Kidney (tissue), 13 donors: ENCODE measurements at regions not wholly inside any gene's neighbourhood (a gene's known extent, or its start where the extent isn't known, plus 50 kb on each side); places are given as distances from the start of the nearest gene placed in this dataset.

Experiments used
- DNase-seq, 5 donors: peaks; one replicate each; pipeline ENCODE4 v3.0.0-alpha.2; 2013 to 2020
- FAIRE-seq: peaks from 2 replicates; lab custom pipeline; 2012; peaks lifted over from hg19 to GRCh38; lab: Jason Lieb, UNC
- H3K27ac ChIP-seq, 2 donors: one replicate each; pipeline ENCODE4 v1.7.0; 2013; ENCODE audit warnings: low read depth in 2 of 2, low read length in 2 of 2, inconsistent platforms in 1 of 2
- H3K27me3 ChIP-seq: one replicate; pipeline ENCODE4 v1.7.1; 2013; ENCODE audit warnings: low read length, inconsistent platforms; ENCODE audit not compliant: control insufficient read depth, insufficient read depth
- H3K36me3 ChIP-seq, 3 donors: one replicate each; pipeline versions ENCODE4 v1.7.0 to v1.7.1; 2013; ENCODE audit warnings: low read length in 3 of 3, control low read depth in 1 of 3, inconsistent platforms in 1 of 3; ENCODE audit not compliant: insufficient read depth in 3 of 3, control insufficient read depth in 2 of 3
- H3K4me1 ChIP-seq, 3 donors: one replicate each; pipeline versions ENCODE4 v1.7.0 to v1.7.1; 2013; ENCODE audit warnings: low read length in 3 of 3, inconsistent platforms in 1 of 3, low read depth in 1 of 3; ENCODE audit not compliant: control insufficient read depth in 2 of 3, insufficient read depth in 2 of 3
- H3K4me3 ChIP-seq, 3 donors: one replicate each; pipeline versions ENCODE4 v1.7.0 to v1.8.1; 2013; ENCODE audit warnings: low read length in 3 of 3, control low read depth in 1 of 3, inconsistent platforms in 1 of 3
- H3K9ac ChIP-seq, 3 donors: one replicate each; pipeline versions ENCODE4 v1.7.0 to v1.7.1; 2013; ENCODE audit warnings: low read length in 3 of 3, control low read depth in 1 of 3, inconsistent platforms in 1 of 3
- H3K9me3 ChIP-seq, 3 donors: one replicate each; pipeline versions ENCODE4 v1.7.0 to v1.7.1; 2013; ENCODE audit warnings: low read length in 3 of 3, control low read depth in 1 of 3, inconsistent platforms in 1 of 3; ENCODE audit not compliant: control insufficient read depth in 2 of 3, insufficient read depth in 1 of 3
- CTCF ChIP-seq: IDR thresholded peaks from 3 replicates; pipeline ENCODE4 v1.5.1; 2012; ENCODE audit warnings: mild to moderate bottlenecking, moderate library complexity, borderline replicate concordance; ENCODE audit not compliant: insufficient read depth; ENCODE audit errors: extremely low read depth
- intact Hi-C: fragments of 100-400 bp; cut with DNase I; formaldehyde crosslinking; loops from one replicate; pipeline ENCODE4 v1.11.1; 2022
- donor health status: control.
- donor health status: control.
- donor health status: control.
- donor health status: control.
- donor health status: control.
- donor health status: DM: yes; HTN: yes; CAD: no.
- donor health status: Normal renal cell carcinoma (clear cell type).

GRCh38 chrY:4483693-4484092 is 516.4 kb upstream of the PCDH11Y start:
- Histone ChIP-seq H3K4me3 (no peak overlapping the region), H3K27ac (no peak overlapping the region), H3K4me1 (no peaks in the 10 kb centered on the region), H3K27me3 (no peaks in the 10 kb centered on the region), H3K9ac (no peak overlapping the region), H3K9me3 (no peaks in the 10 kb centered on the region), H3K36me3 (no peaks in the 10 kb centered on the region)
- intact Hi-C loops, result no loop called here
- FAIRE-seq, result no peak
- TF ChIP-seq CTCF, result no peak
- DNase-seq, result peak in 1 of 5 donors; percentile 20
